ENCODE measurements at regions not wholly inside any gene's neighbourhood (a gene's known extent, or its start where the extent isn't known, plus 50 kb on each side); places are given as distances from the start of the nearest gene placed in this dataset.

- TF ChIP-seq CTCF (IDR thresholded peaks at IDR 0.05; ENCODE audit: insufficient read depth, low read length, poor library complexity, severe bottlenecking), result no peak
- no peak for TF ChIP-seq EZH2phosphoT487 (conservative IDR thresholded peaks at IDR 0.05; ENCODE audit: low read length)
These were observed 360.2 kb upstream of the ROPN1 start for GRCh38 chr3:124352149-124352539.

All from SU-DHL-6 (cell line).